ENCODE measurements at regions not wholly inside any gene's neighbourhood (a gene's known extent, or its start where the extent isn't known, plus 50 kb on each side); places are given as distances from the start of the nearest gene placed in this dataset.

GRCh38 chr3:193080821-193081365 is 160.1 kb upstream of the PLAAT1 start:
- POLR2A ChIA-PET, result no interaction called here
- Mint-ChIP-seq H3K27me3 (no peaks in the 10 kb centered on the region), H3K9me3 (ENCODE audit: low read depth) (peaks cover 5% of the 10 kb centered on the region), H3K36me3 (ENCODE audit: low read depth) (no peaks in the 10 kb centered on the region), H3K4me1 (no peaks in the 10 kb centered on the region), H3K4me3 (no peak overlapping the region), H3K27ac (no peak overlapping the region)
- intact Hi-C loops (cut with DNase I, micrococcal nuclease), result no loop called here
- ATAC-seq (no peak), DNase-seq (no peak)
- CTCF ChIA-PET, result no interaction called here

DNA sequence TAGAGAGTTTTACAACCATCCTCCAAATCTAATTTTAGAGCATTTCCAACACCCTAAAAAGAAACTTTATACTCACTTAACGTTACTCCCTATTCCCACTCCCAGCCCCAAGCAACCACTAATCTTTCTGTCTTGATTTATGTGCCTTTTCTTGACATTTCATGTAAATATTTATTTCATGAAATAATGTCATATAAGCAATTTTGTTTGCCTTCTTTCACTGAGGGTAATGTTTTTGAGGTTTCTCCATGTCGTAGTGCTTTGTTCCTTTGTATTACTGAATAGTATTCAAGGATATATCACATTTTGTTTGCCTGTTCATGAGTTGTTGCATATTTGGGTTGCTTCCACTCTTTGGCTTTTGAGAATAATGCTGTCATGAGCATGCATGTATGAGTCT is 155.4 kb upstream of the PLAAT1 start:
- peaks cover 13% of the 10 kb centered on the region for H3K27me3 Mint-ChIP-seq
- H3K27ac Mint-ChIP-seq, result no peak overlapping the region
- no peaks in the 10 kb centered on the region for H3K4me1 Mint-ChIP-seq
- no peaks in the 10 kb centered on the region for H3K36me3 Mint-ChIP-seq (ENCODE audit: low read depth)
- intact Hi-C loops (cut with DNase I, micrococcal nuclease), result no loop called here
- ChIA-PET CTCF (no interaction called here), POLR2A (no interaction called here)
- no peak overlapping the region for H3K4me3 Mint-ChIP-seq
- DNase-seq (no peak), ATAC-seq (no peak)
- peaks cover 5% of the 10 kb centered on the region for H3K9me3 Mint-ChIP-seq (ENCODE audit: low read depth)

GRCh38 chr3:193086681-193087080 is 154.3 kb upstream of the PLAAT1 start:
- ChIA-PET CTCF (no interaction called here), POLR2A (no interaction called here)
- no peak overlapping the region for H3K27ac Mint-ChIP-seq
- H3K9me3 Mint-ChIP-seq (ENCODE audit: low read depth), result peaks cover 5% of the 10 kb centered on the region
- H3K36me3 Mint-ChIP-seq (ENCODE audit: low read depth), result no peaks in the 10 kb centered on the region
- ATAC-seq (no peak), DNase-seq (no peak)
- intact Hi-C loops (cut with DNase I, micrococcal nuclease), result no loop called here
- H3K27me3 Mint-ChIP-seq, result peaks cover 13% of the 10 kb centered on the region
- H3K4me3 Mint-ChIP-seq, result no peak overlapping the region
- no peaks in the 10 kb centered on the region for H3K4me1 Mint-ChIP-seq

DNA sequence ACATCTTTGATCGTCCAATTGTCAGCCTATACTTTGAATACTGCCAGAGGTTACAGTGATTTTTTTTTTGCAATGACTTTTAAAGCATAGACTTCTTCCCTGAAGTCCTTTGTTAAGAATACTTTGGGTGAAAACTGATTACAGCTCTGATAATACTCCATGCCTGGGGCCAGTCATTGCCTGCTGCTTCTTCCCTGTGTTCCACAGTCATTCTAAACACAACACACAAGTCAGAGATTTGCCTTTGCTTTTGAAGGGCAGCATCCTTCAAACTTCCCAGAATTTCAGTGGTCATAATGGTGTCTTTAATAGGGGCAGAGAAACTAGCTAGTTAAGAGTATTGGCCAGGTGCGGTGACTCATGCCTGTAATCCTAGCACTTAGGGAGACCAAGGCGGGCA is 153.7 kb upstream of the PLAAT1 start:
- no peak for ATAC-seq
- no peaks in the 10 kb centered on the region for H3K4me1 Mint-ChIP-seq
- no peak overlapping the region for H3K27ac Mint-ChIP-seq
- peaks cover 13% of the 10 kb centered on the region for H3K27me3 Mint-ChIP-seq
- DNase-seq, result no peak
- H3K36me3 Mint-ChIP-seq (ENCODE audit: low read depth), result no peaks in the 10 kb centered on the region
- ChIA-PET POLR2A (no interaction called here), CTCF (no interaction called here)
- intact Hi-C loops (cut with DNase I, micrococcal nuclease), result no loop called here
- peaks cover 5% of the 10 kb centered on the region for H3K9me3 Mint-ChIP-seq (ENCODE audit: low read depth)
- H3K4me3 Mint-ChIP-seq, result no peak overlapping the region

DNA sequence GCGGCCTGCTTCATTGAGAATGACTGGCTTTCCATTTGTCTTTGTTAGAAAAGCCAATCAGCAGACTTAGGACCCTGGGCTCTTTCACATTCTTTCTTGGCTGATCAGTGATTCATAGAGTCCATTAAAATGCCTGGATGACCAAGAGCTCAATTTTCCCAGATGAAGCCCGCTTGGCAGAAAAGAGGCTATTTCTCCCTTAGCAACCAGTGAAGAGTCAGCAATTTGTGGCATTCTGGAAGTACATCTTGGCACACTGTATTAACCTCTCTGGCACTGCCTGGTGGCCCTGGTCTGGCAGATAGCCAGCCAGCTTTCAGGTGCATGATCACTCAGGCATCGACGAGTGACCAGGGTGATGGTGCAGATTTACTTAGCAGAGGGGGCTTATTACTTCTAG is 145.7 kb upstream of the PLAAT1 start:
- Mint-ChIP-seq H3K4me3 (no peak overlapping the region), H3K4me1 (no peaks in the 10 kb centered on the region), H3K36me3 (ENCODE audit: low read depth) (no peaks in the 10 kb centered on the region), H3K27ac (no peak overlapping the region), H3K9me3 (ENCODE audit: low read depth) (peaks cover 3% of the 10 kb centered on the region), H3K27me3 (no peaks in the 10 kb centered on the region)
- ATAC-seq, result no peak
- POLR2A ChIA-PET, result no interaction called here
- no peak for DNase-seq
- intact Hi-C loops (cut with DNase I, micrococcal nuclease), result no loop called here
- CTCF ChIA-PET, result no interaction called here

GRCh38 chr3:193096076-193096475 is 144.9 kb upstream of the PLAAT1 start:
- no peaks in the 10 kb centered on the region for H3K27me3 Mint-ChIP-seq
- CTCF ChIA-PET, result no interaction called here
- H3K27ac Mint-ChIP-seq, result no peak overlapping the region
- H3K36me3 Mint-ChIP-seq (ENCODE audit: low read depth), result no peaks in the 10 kb centered on the region
- POLR2A ChIA-PET, result no interaction called here
- DNase-seq, result no peak
- peaks cover 6% of the 10 kb centered on the region for H3K9me3 Mint-ChIP-seq (ENCODE audit: low read depth)
- H3K4me1 Mint-ChIP-seq, result no peaks in the 10 kb centered on the region
- no peak overlapping the region for H3K4me3 Mint-ChIP-seq
- intact Hi-C loops (cut with DNase I, micrococcal nuclease), result no loop called here
- ATAC-seq, result no peak

DNA sequence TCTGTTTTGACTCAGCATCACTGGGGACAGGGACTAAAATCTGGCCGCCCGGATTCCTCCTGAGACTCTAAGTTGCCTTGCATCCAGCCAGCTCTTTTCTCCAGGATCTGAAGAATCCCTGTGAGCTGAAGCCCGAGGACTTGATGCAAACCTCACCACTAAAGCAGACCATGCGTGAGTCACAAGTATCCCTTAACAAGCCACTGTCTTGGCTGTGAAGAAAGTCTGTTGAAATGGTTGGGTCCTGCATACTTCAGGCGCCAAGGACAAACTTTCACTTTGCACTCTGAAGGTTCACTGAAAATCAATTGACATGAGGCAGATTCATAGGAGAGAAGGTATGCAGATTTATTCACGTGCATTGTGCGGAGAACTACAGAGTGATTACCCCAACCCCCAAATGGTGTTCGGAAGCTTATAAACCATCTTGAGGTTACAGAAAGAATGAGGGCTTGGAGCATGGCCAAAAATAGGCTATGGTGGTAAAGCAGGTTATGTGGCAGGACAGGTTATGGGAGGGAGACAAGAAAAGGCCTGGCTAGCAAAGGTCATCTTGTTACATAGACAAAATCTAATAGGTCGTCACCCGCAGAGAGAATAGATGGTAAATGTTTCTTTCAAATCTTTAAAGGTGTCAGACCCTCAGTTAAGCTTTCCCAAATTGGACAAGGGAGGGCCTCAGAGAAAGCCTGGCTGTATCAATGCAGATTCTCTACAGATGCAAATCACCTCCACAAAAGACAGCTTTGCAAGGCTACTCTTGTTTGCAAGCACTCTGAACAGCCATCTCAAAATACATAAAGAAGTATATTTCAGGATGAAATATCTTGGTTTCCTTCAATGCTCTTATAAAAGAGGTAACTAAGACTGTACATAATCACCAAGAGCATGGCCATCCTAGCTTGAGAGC is 126.3 kb upstream of the PLAAT1 start:
- ChIA-PET CTCF (no interaction called here), POLR2A (no interaction called here)
- Mint-ChIP-seq H3K4me3 (no peak overlapping the region), H3K9me3 (ENCODE audit: low read depth) (no peaks in the 10 kb centered on the region), H3K27me3 (peaks cover 2% of the 10 kb centered on the region), H3K27ac (no peak overlapping the region), H3K4me1 (no peaks in the 10 kb centered on the region), H3K36me3 (ENCODE audit: low read depth) (no peaks in the 10 kb centered on the region)
- DNase-seq, result no peak
- intact Hi-C loops (cut with DNase I, micrococcal nuclease), result no loop called here
- ATAC-seq, result no peak

- Mint-ChIP-seq H3K4me3 (no peak overlapping the region), H3K9me3 (ENCODE audit: low read depth) (no peaks in the 10 kb centered on the region), H3K4me1 (no peaks in the 10 kb centered on the region), H3K36me3 (ENCODE audit: low read depth) (no peaks in the 10 kb centered on the region), H3K27me3 (no peaks in the 10 kb centered on the region), H3K27ac (no peak overlapping the region)
- ChIA-PET CTCF (no interaction called here), POLR2A (no interaction called here)
- intact Hi-C loops (cut with DNase I, micrococcal nuclease), result no loop called here
- DNase-seq, result no peak
- ATAC-seq, result no peak
These were observed 124.2 kb upstream of the PLAAT1 start for GRCh38 chr3:193116871-193117270.

- H3K27me3 Mint-ChIP-seq, result no peaks in the 10 kb centered on the region
- ATAC-seq (no peak), DNase-seq (no peak)
- H3K36me3 Mint-ChIP-seq (ENCODE audit: low read depth), result no peaks in the 10 kb centered on the region
- CTCF ChIA-PET, result no interaction called here
- POLR2A ChIA-PET, result no interaction called here
- no peak overlapping the region for H3K4me3 Mint-ChIP-seq
- H3K27ac Mint-ChIP-seq, result no peak overlapping the region
- intact Hi-C loops (cut with DNase I, micrococcal nuclease), result no loop called here
- H3K9me3 Mint-ChIP-seq (ENCODE audit: low read depth), result no peaks in the 10 kb centered on the region
- no peaks in the 10 kb centered on the region for H3K4me1 Mint-ChIP-seq
These were observed 122.1 kb upstream of the PLAAT1 start for GRCh38 chr3:193118907-193119306.

- DNase-seq (no peak), ATAC-seq (no peak)
- Mint-ChIP-seq H3K4me1 (no peaks in the 10 kb centered on the region), H3K27me3 (no peaks in the 10 kb centered on the region), H3K27ac (no peak overlapping the region), H3K9me3 (ENCODE audit: low read depth) (no peaks in the 10 kb centered on the region), H3K36me3 (ENCODE audit: low read depth) (no peaks in the 10 kb centered on the region), H3K4me3 (no peak overlapping the region)
- intact Hi-C loops (cut with DNase I, micrococcal nuclease), result no loop called here
- ChIA-PET CTCF (no interaction called here), POLR2A (no interaction called here)
These were observed 121.1 kb upstream of the PLAAT1 start for GRCh38 chr3:193119926-193120325.

- no peaks in the 10 kb centered on the region for H3K4me1 Mint-ChIP-seq
- H3K4me3 Mint-ChIP-seq, result no peak overlapping the region
- intact Hi-C loops (cut with DNase I, micrococcal nuclease), result no loop called here
- POLR2A ChIA-PET, result no interaction called here
- no peaks in the 10 kb centered on the region for H3K9me3 Mint-ChIP-seq (ENCODE audit: low read depth)
- no peak overlapping the region for H3K27ac Mint-ChIP-seq
- ATAC-seq, result no peak
- CTCF ChIA-PET, result interaction anchor here (1.2 kb wide), 1 partner anchor 17 kb away, joined by 3 read pairs; no protein-coding TSS in a partner anchor
- peaks cover 7% of the 10 kb centered on the region for H3K27me3 Mint-ChIP-seq
- no peak for DNase-seq
- H3K36me3 Mint-ChIP-seq (ENCODE audit: low read depth), result no peaks in the 10 kb centered on the region
These were observed 116.2 kb upstream of the PLAAT1 start for GRCh38 chr3:193124861-193125260.

- ATAC-seq, result no peak
- no peaks in the 10 kb centered on the region for H3K4me1 Mint-ChIP-seq
- no peak overlapping the region for H3K4me3 Mint-ChIP-seq
- H3K9me3 Mint-ChIP-seq (ENCODE audit: low read depth), result no peaks in the 10 kb centered on the region
- no peaks in the 10 kb centered on the region for H3K36me3 Mint-ChIP-seq (ENCODE audit: low read depth)
- H3K27me3 Mint-ChIP-seq, result peaks cover 15% of the 10 kb centered on the region
- H3K27ac Mint-ChIP-seq, result no peak overlapping the region
- intact Hi-C loops (cut with DNase I, micrococcal nuclease), result no loop called here
- ChIA-PET CTCF (no interaction called here), POLR2A (interaction anchor here (0.5 kb wide), 1 partner anchor 59 kb away, joined by 3 read pairs; no protein-coding TSS in a partner anchor)
- DNase-seq, result no peak
These were observed 111.4 kb upstream of the PLAAT1 start for GRCh38 chr3:193129607-193130006.

All from activated CD4-positive, alpha-beta T cell treated with anti-CD3 and anti-CD28 coated beads for 36 hours (primary cell).